Esophagus muscularis mucosa (tissue), 3 donors: ENCODE measurements at regions not wholly inside any gene's neighbourhood (a gene's known extent, or its start where the extent isn't known, plus 50 kb on each side); places are given as distances from the start of the nearest gene placed in this dataset.

Experiments used
- CTCF ChIP-seq, 3 experiments: fragments of 200-600 bp in 2 of 3; fragments of 450-650 bp in 1 of 3; sonication (generic) in 2 of 3; IDR thresholded peaks; one replicate each; pipeline ENCODE4 v1.5.1; 2017 to 2019; ENCODE audit warnings: antibody characterized with exemption in 3 of 3, mild to moderate bottlenecking in 2 of 3, moderate library complexity in 1 of 3
- POLR2A ChIP-seq: fragments of 450-650 bp; IDR thresholded peaks from one replicate; pipeline ENCODE4 v1.6.1; 2017; ENCODE audit warnings: antibody characterized with exemption, moderate library complexity, mild to moderate bottlenecking, low read depth
- POLR2AphosphoS5 ChIP-seq, 2 donors: sonication (generic); formaldehyde crosslinking; IDR thresholded peaks; one replicate each; pipeline ENCODE4 v1.6.1; 2017; ENCODE audit warnings: antibody characterized with exemption in 2 of 2

- TF ChIP-seq CTCF (IDR thresholded peaks at IDR 0.05) (no peak), POLR2A (no peak), POLR2AphosphoS5 (IDR thresholded peaks at IDR 0.05) (no peak)
Measured at GRCh38 chr1:100627054-100627716, 89.2 kb downstream of the GPR88 start.
